ENCODE measurements at regions not wholly inside any gene's neighbourhood (a gene's known extent, or its start where the extent isn't known, plus 50 kb on each side); places are given as distances from the start of the nearest gene placed in this dataset.

GRCh38 chr15:31925541-31925940 is 104.8 kb upstream of the CHRNA7 start:
- DNase-seq = no peak

GRCh38 chr15:31930967-31931366 is 99.3 kb upstream of the CHRNA7 start:
- no peak for DNase-seq

GRCh38 chr15:31932576-31932975 is 97.7 kb upstream of the CHRNA7 start:
- no peak for DNase-seq

- DNase-seq = no peak
Measured at GRCh38 chr15:31934821-31935220, 95.5 kb upstream of the CHRNA7 start.

- no peak for DNase-seq
Measured at GRCh38 chr15:31953478-31953877, 76.8 kb upstream of the CHRNA7 start.

GRCh38 chr15:31954374-31955172 is 75.7 kb upstream of the CHRNA7 start:
- no peak for DNase-seq

GRCh38 chr15:31955734-31956133 is 74.6 kb upstream of the CHRNA7 start:
- DNase-seq = no peak

- no peak for DNase-seq
Measured at GRCh38 chr15:31957581-31957980, 72.7 kb upstream of the CHRNA7 start.

GRCh38 chr15:31964586-31965307 is 65.6 kb upstream of the CHRNA7 start:
- DNase-seq = no peak

- no peak for DNase-seq
Measured at GRCh38 chr15:31970007-31970406, 60.3 kb upstream of the CHRNA7 start.

GRCh38 chr15:31973197-31973596 is 57.1 kb upstream of the CHRNA7 start:
- DNase-seq = no peak

GRCh38 chr15:31974154-31974794 is 56.0 kb upstream of the CHRNA7 start:
- no peak for DNase-seq

GRCh38 chr15:31974855-31975829 is 55.2 kb upstream of the CHRNA7 start:
- DNase-seq = peak; percentile 38

GRCh38 chr15:31975830-31976229 is 54.5 kb upstream of the CHRNA7 start:
- no peak for DNase-seq

GRCh38 chr15:31977138-31977537 is 53.2 kb upstream of the CHRNA7 start:
- DNase-seq = no peak

GRCh38 chr15:31977812-31978661 is 52.3 kb upstream of the CHRNA7 start:
- DNase-seq = peak; percentile 77
